ENCODE measurements at regions not wholly inside any gene's neighbourhood (a gene's known extent, or its start where the extent isn't known, plus 50 kb on each side); places are given as distances from the start of the nearest gene placed in this dataset.

- no peak overlapping the region for H3K27ac ChIP-seq (ENCODE audit: low read depth in 1 of 2, low read length in 1 of 2)
- H3K4me3 ChIP-seq (ENCODE audit: low read length in 2 of 2), result no peak overlapping the region
- H3K36me3 ChIP-seq (ENCODE audit: control insufficient read depth in 2 of 2, insufficient read depth in 2 of 2, low read length in 1 of 2), result no peaks in the 10 kb centered on the region
- H3K27me3 ChIP-seq (ENCODE audit: control insufficient read depth in 2 of 2, insufficient read depth in 1 of 2, low read length in 1 of 2), result no peaks in the 10 kb centered on the region
- no peak for DNase-seq (ENCODE audit: low read depth in 6 of 9, low spot score in 9 of 9)
- 85% methylated on average over 1 of the region's 1 CpG for WGBS
- no peaks in the 10 kb centered on the region for H3K9me3 ChIP-seq (ENCODE audit: control insufficient read depth in 2 of 2, insufficient read depth in 1 of 2, low read length in 1 of 2)
- H3K4me1 ChIP-seq (ENCODE audit: control insufficient read depth in 2 of 2, insufficient read depth in 2 of 2, low read length in 2 of 2), result no peaks in the 10 kb centered on the region
Measured at GRCh38 chr3:118348169-118348557, 686.5 kb downstream of the IGSF11 start.

GRCh38 chr3:118354556-118354955 is 680.1 kb downstream of the IGSF11 start:
- DNase-seq (ENCODE audit: low read depth in 6 of 9, low spot score in 9 of 9), result no peak
- Histone ChIP-seq H3K9me3 (ENCODE audit: control insufficient read depth in 2 of 2, insufficient read depth in 1 of 2, low read length in 1 of 2) (peaks cover 0 to 13% of the 10 kb centered on the region in 2 donors), H3K4me1 (ENCODE audit: control insufficient read depth in 2 of 2, insufficient read depth in 2 of 2, low read length in 2 of 2) (no peaks in the 10 kb centered on the region), H3K36me3 (ENCODE audit: control insufficient read depth in 2 of 2, insufficient read depth in 2 of 2, low read length in 1 of 2) (no peaks in the 10 kb centered on the region), H3K27me3 (ENCODE audit: control insufficient read depth in 2 of 2, insufficient read depth in 1 of 2, low read length in 1 of 2) (no peaks in the 10 kb centered on the region), H3K4me3 (ENCODE audit: low read length in 2 of 2) (no peak overlapping the region), H3K27ac (ENCODE audit: low read depth in 1 of 2, low read length in 1 of 2) (no peak overlapping the region)
- WGBS, result 84% methylated on average over 1 of the region's 1 CpG

- H3K27me3 ChIP-seq (ENCODE audit: control insufficient read depth in 2 of 2, insufficient read depth in 1 of 2, low read length in 1 of 2), result no peaks in the 10 kb centered on the region
- H3K4me3 ChIP-seq (ENCODE audit: low read length in 2 of 2), result no peak overlapping the region
- H3K36me3 ChIP-seq (ENCODE audit: control insufficient read depth in 2 of 2, insufficient read depth in 2 of 2, low read length in 1 of 2), result no peaks in the 10 kb centered on the region
- no peaks in the 10 kb centered on the region for H3K9me3 ChIP-seq (ENCODE audit: control insufficient read depth in 2 of 2, insufficient read depth in 1 of 2, low read length in 1 of 2)
- H3K4me1 ChIP-seq (ENCODE audit: control insufficient read depth in 2 of 2, insufficient read depth in 2 of 2, low read length in 2 of 2), result no peaks in the 10 kb centered on the region
- no peak for DNase-seq (ENCODE audit: low read depth in 6 of 9, low spot score in 9 of 9)
- no peak overlapping the region for H3K27ac ChIP-seq (ENCODE audit: low read depth in 1 of 2, low read length in 1 of 2)
- WGBS, result 97% methylated on average over 4 of the region's 4 CpGs
Measured at GRCh38 chr3:118369892-118370491, 664.7 kb downstream of the IGSF11 start.

- Histone ChIP-seq H3K36me3 (ENCODE audit: control insufficient read depth in 2 of 2, insufficient read depth in 2 of 2, low read length in 1 of 2) (no peaks in the 10 kb centered on the region), H3K4me1 (ENCODE audit: control insufficient read depth in 2 of 2, insufficient read depth in 2 of 2, low read length in 2 of 2) (no peaks in the 10 kb centered on the region), H3K4me3 (ENCODE audit: low read length in 2 of 2) (no peak overlapping the region), H3K27ac (ENCODE audit: low read depth in 1 of 2, low read length in 1 of 2) (no peak overlapping the region), H3K9me3 (ENCODE audit: control insufficient read depth in 2 of 2, insufficient read depth in 1 of 2, low read length in 1 of 2) (peaks cover 0 to 4% of the 10 kb centered on the region in 2 donors), H3K27me3 (ENCODE audit: control insufficient read depth in 2 of 2, insufficient read depth in 1 of 2, low read length in 1 of 2) (no peaks in the 10 kb centered on the region)
- DNase-seq (ENCODE audit: low read depth in 6 of 9, low spot score in 9 of 9), result no peak
- 62% methylated on average over 2 of the region's 2 CpGs for WGBS
Measured at GRCh38 chr3:118380576-118380975, 654.1 kb downstream of the IGSF11 start.

- H3K27me3 ChIP-seq (ENCODE audit: control insufficient read depth in 2 of 2, insufficient read depth in 1 of 2, low read length in 1 of 2), result no peaks in the 10 kb centered on the region
- no peaks in the 10 kb centered on the region for H3K9me3 ChIP-seq (ENCODE audit: control insufficient read depth in 2 of 2, insufficient read depth in 1 of 2, low read length in 1 of 2)
- DNase-seq (ENCODE audit: low read depth in 6 of 9, low spot score in 9 of 9), result no peak
- no peaks in the 10 kb centered on the region for H3K36me3 ChIP-seq (ENCODE audit: control insufficient read depth in 2 of 2, insufficient read depth in 2 of 2, low read length in 1 of 2)
- H3K4me1 ChIP-seq (ENCODE audit: control insufficient read depth in 2 of 2, insufficient read depth in 2 of 2, low read length in 2 of 2), result no peaks in the 10 kb centered on the region
- H3K27ac ChIP-seq (ENCODE audit: low read depth in 1 of 2, low read length in 1 of 2), result no peak overlapping the region
- no peak overlapping the region for H3K4me3 ChIP-seq (ENCODE audit: low read length in 2 of 2)
- WGBS, result 41% methylated on average over 1 of the region's 1 CpG
Measured at GRCh38 chr3:118396491-118396890, 638.2 kb downstream of the IGSF11 start.

GRCh38 chr3:118400086-118400485 is 634.6 kb downstream of the IGSF11 start:
- no peaks in the 10 kb centered on the region for H3K36me3 ChIP-seq (ENCODE audit: control insufficient read depth in 2 of 2, insufficient read depth in 2 of 2, low read length in 1 of 2)
- no peak overlapping the region for H3K27ac ChIP-seq (ENCODE audit: low read depth in 1 of 2, low read length in 1 of 2)
- no peaks in the 10 kb centered on the region for H3K27me3 ChIP-seq (ENCODE audit: control insufficient read depth in 2 of 2, insufficient read depth in 1 of 2, low read length in 1 of 2)
- H3K4me1 ChIP-seq (ENCODE audit: control insufficient read depth in 2 of 2, insufficient read depth in 2 of 2, low read length in 2 of 2), result no peaks in the 10 kb centered on the region
- 75% methylated on average over 2 of the region's 2 CpGs for WGBS
- H3K9me3 ChIP-seq (ENCODE audit: control insufficient read depth in 2 of 2, insufficient read depth in 1 of 2, low read length in 1 of 2), result no peaks in the 10 kb centered on the region
- H3K4me3 ChIP-seq (ENCODE audit: low read length in 2 of 2), result no peak overlapping the region
- DNase-seq (ENCODE audit: low read depth in 6 of 9, low spot score in 9 of 9), result no peak

GRCh38 chr3:118400886-118401285 is 633.8 kb downstream of the IGSF11 start:
- Histone ChIP-seq H3K36me3 (ENCODE audit: control insufficient read depth in 2 of 2, insufficient read depth in 2 of 2, low read length in 1 of 2) (no peaks in the 10 kb centered on the region), H3K4me3 (ENCODE audit: low read length in 2 of 2) (no peak overlapping the region), H3K4me1 (ENCODE audit: control insufficient read depth in 2 of 2, insufficient read depth in 2 of 2, low read length in 2 of 2) (no peaks in the 10 kb centered on the region), H3K27me3 (ENCODE audit: control insufficient read depth in 2 of 2, insufficient read depth in 1 of 2, low read length in 1 of 2) (no peaks in the 10 kb centered on the region), H3K27ac (ENCODE audit: low read depth in 1 of 2, low read length in 1 of 2) (no peak overlapping the region), H3K9me3 (ENCODE audit: control insufficient read depth in 2 of 2, insufficient read depth in 1 of 2, low read length in 1 of 2) (no peaks in the 10 kb centered on the region)
- WGBS, result 88% methylated on average over 1 of the region's 1 CpG
- DNase-seq (ENCODE audit: low read depth in 6 of 9, low spot score in 9 of 9), result no peak

- Histone ChIP-seq H3K27ac (ENCODE audit: low read depth in 1 of 2, low read length in 1 of 2) (no peak overlapping the region), H3K4me1 (ENCODE audit: control insufficient read depth in 2 of 2, insufficient read depth in 2 of 2, low read length in 2 of 2) (no peaks in the 10 kb centered on the region), H3K4me3 (ENCODE audit: low read length in 2 of 2) (no peak overlapping the region), H3K36me3 (ENCODE audit: control insufficient read depth in 2 of 2, insufficient read depth in 2 of 2, low read length in 1 of 2) (no peaks in the 10 kb centered on the region), H3K27me3 (ENCODE audit: control insufficient read depth in 2 of 2, insufficient read depth in 1 of 2, low read length in 1 of 2) (no peaks in the 10 kb centered on the region), H3K9me3 (ENCODE audit: control insufficient read depth in 2 of 2, insufficient read depth in 1 of 2, low read length in 1 of 2) (no peaks in the 10 kb centered on the region)
- no peak for DNase-seq (ENCODE audit: low read depth in 6 of 9, low spot score in 9 of 9)
Measured at GRCh38 chr3:118401887-118402286, 632.8 kb downstream of the IGSF11 start.

GRCh38 chr3:118402971-118403370 is 631.7 kb downstream of the IGSF11 start:
- no peaks in the 10 kb centered on the region for H3K27me3 ChIP-seq (ENCODE audit: control insufficient read depth in 2 of 2, insufficient read depth in 1 of 2, low read length in 1 of 2)
- no peaks in the 10 kb centered on the region for H3K9me3 ChIP-seq (ENCODE audit: control insufficient read depth in 2 of 2, insufficient read depth in 1 of 2, low read length in 1 of 2)
- H3K4me3 ChIP-seq (ENCODE audit: low read length in 2 of 2), result no peak overlapping the region
- no peaks in the 10 kb centered on the region for H3K36me3 ChIP-seq (ENCODE audit: control insufficient read depth in 2 of 2, insufficient read depth in 2 of 2, low read length in 1 of 2)
- H3K4me1 ChIP-seq (ENCODE audit: control insufficient read depth in 2 of 2, insufficient read depth in 2 of 2, low read length in 2 of 2), result no peaks in the 10 kb centered on the region
- DNase-seq (ENCODE audit: low read depth in 6 of 9, low spot score in 9 of 9), result no peak
- whole genome bisulfite sequencing, result 90% methylated on average over 1 of the region's 1 CpG
- H3K27ac ChIP-seq (ENCODE audit: low read depth in 1 of 2, low read length in 1 of 2), result no peak overlapping the region

- Histone ChIP-seq H3K9me3 (ENCODE audit: control insufficient read depth in 2 of 2, insufficient read depth in 1 of 2, low read length in 1 of 2) (no peaks in the 10 kb centered on the region), H3K36me3 (ENCODE audit: control insufficient read depth in 2 of 2, insufficient read depth in 2 of 2, low read length in 1 of 2) (no peaks in the 10 kb centered on the region), H3K27me3 (ENCODE audit: control insufficient read depth in 2 of 2, insufficient read depth in 1 of 2, low read length in 1 of 2) (no peaks in the 10 kb centered on the region), H3K27ac (ENCODE audit: low read depth in 1 of 2, low read length in 1 of 2) (no peak overlapping the region), H3K4me1 (ENCODE audit: control insufficient read depth in 2 of 2, insufficient read depth in 2 of 2, low read length in 2 of 2) (no peaks in the 10 kb centered on the region), H3K4me3 (ENCODE audit: low read length in 2 of 2) (no peak overlapping the region)
- 88% methylated on average over 2 of the region's 2 CpGs for WGBS
- no peak for DNase-seq (ENCODE audit: low read depth in 6 of 9, low spot score in 9 of 9)
Measured at GRCh38 chr3:118406562-118406961, 628.1 kb downstream of the IGSF11 start.
